ENCODE measurements at regions not wholly inside any gene's neighbourhood (a gene's known extent, or its start where the extent isn't known, plus 50 kb on each side); places are given as distances from the start of the nearest gene placed in this dataset.

DNA sequence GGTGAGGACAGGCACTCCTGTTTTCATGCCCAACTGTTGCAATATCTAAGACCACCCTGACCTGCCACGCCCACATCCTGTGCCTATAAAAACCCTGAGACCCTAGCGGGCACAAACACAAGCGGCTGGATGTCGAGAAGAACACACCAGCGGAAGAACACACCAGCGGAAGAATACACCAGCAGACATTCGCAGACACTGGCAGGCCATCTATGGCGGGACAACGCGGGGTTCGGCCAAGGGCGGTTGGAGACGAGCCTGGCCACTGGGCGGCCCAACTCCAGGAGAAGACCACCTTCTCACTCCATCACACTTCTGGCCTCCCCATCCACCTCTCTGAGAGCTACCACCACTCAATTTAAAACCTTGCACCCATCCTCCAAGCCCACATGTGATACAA lies 361.4 kb downstream of the FAT4 start:
- TF ChIP-seq, protein P1, sequence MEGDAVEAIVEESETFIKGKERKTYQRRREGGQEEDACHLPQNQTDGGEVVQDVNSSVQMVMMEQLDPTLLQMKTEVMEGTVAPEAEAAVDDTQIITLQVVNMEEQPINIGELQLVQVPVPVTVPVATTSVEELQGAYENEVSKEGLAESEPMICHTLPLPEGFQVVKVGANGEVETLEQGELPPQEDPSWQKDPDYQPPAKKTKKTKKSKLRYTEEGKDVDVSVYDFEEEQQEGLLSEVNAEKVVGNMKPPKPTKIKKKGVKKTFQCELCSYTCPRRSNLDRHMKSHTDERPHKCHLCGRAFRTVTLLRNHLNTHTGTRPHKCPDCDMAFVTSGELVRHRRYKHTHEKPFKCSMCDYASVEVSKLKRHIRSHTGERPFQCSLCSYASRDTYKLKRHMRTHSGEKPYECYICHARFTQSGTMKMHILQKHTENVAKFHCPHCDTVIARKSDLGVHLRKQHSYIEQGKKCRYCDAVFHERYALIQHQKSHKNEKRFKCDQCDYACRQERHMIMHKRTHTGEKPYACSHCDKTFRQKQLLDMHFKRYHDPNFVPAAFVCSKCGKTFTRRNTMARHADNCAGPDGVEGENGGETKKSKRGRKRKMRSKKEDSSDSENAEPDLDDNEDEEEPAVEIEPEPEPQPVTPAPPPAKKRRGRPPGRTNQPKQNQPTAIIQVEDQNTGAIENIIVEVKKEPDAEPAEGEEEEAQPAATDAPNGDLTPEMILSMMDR (IDR thresholded peaks at IDR 0.05): no peak

DNA sequence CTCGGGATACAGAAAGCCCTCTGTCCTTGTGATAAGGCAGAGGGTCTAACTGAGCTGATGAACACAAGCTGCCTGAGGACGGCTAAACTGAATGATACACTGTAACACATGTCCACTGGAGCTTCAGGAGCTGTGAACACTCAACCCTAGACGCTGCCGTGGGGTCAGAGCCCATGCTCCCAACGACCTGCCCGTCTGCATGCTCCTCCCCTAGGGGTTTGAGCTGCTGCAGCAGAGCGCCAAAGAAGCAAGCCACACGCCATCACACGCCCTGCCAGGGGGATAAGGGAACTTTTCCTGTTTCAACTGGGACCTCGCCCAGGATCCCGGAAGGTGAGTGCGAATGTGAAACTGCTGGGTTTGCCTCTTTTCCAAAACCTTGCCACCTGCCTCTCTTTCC lies 361.8 kb downstream of the FAT4 start:
- TF ChIP-seq, protein P1 (IDR thresholded peaks at IDR 0.05): no peak

DNA sequence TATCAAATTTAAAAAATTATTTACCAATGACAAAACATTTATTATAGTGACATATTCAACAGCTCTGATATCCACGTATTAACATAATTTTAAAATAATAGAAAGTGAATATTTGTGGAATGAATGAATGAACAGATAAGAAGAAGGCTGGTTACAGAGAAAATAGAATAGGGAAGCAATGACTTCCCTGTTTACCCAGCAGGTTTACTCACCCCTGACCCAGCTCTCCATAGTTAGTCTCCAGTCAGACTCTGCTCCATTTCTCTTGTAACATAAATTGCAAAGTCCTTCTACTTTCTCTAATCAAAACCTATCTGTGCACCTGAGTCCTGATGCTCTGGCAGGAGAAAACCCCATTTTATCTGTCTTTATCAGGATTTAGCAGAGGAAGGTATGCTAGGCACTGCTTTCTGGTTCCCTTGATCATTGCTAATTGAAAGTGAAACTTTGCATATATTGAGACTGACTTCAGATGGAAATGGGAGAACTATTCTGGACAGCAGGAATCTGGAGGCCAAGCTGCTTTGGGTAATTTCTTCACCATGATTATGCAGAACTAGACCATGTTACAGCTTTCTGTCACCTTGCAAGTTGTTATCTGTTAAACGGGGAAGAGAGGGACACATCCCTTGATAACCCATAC lies 363.0 kb downstream of the FAT4 start:
- TF ChIP-seq, protein P1 (IDR thresholded peaks at IDR 0.05): no peak

DNA sequence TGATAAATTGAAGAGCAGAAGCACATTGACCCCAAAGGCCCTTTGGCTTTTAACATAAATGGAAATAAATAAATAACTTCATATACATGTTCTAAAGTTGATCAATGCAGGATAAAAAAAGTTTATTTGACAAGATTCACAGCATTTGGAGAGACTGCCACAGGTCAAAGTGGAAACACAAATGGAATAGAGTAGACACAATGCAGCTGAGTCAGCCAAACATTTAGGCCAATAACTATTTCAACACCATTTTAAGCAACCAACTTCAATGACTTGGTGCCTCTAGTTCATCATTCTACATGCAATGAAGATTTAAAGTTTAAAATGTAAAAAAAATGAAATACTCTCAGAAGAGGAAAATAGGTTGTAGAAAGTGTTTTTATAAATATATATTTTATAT lies 365.2 kb downstream of the FAT4 start:
- TF ChIP-seq, protein P1 (IDR thresholded peaks at IDR 0.05): no peak

- TF ChIP-seq, protein P1 (IDR thresholded peaks at IDR 0.05): no peak
Measured at GRCh38 chr4:125681240-125681639, 366.5 kb downstream of the FAT4 start.

DNA sequence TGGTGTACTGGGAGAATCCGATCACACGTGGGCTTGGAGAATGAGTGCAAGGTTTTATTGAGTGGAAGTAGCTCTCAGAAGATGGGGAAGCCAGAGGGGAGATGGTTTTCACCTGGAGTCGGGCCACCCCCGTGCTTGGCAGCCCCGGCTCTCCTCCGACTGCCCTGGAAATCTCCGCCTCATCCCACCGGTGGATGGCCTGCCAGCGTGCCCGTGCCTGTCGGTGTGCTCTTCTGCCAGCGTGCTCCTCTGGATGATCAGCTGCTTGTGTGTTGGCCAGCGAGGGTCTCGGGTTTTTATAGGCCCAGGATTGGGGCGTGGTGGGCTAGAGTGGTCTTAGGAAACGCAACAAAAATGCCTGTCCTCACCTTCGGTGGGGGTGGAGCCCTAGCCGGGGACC lies 368.0 kb downstream of the FAT4 start:
- TF ChIP-seq, protein P1 (IDR thresholded peaks at IDR 0.05): no peak

GRCh38 chr4:125688841-125689240 lies 374.1 kb downstream of the FAT4 start:
- TF ChIP-seq, protein P1 (IDR thresholded peaks at IDR 0.05): no peak

DNA sequence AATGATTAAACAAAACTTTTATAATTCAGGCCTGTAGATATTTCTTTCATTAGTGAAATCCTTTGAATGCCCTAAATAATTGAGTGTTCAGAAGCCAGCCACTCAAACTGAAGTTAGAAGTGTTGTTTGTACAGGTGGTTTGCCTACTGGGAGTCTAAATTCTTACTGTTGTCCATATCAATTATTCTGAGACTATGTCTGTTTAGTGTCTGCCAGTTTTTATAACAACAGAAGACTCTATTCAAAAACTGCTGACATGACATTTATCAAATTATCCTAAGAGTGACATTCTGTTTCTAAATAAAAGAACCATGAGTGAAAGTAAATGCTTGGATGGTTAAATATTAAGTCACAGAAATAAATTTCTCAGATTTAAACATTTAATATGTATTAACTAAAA lies 375.1 kb downstream of the FAT4 start:
- TF ChIP-seq, protein P1 (IDR thresholded peaks at IDR 0.05): no peak
